Mesothelial cell of epicardium (in vitro differentiated cells): ENCODE measurements at regions not wholly inside any gene's neighbourhood (a gene's known extent, or its start where the extent isn't known, plus 50 kb on each side); places are given as distances from the start of the nearest gene placed in this dataset.
A peak's percentile ranks its signal among the peaks of the same experiment; 100 is the strongest.

ENCODE experiments used
- DNase-seq, 2 experiments: peaks; one replicate each; pipeline ENCODE4 v3.0.0; 2021; ENCODE audit warnings: low spot score in 2 of 2; ENCODE audit not compliant: unreplicated experiment in 2 of 2
- H3K27ac Mint-ChIP-seq: 2 replicates; pipeline ENCODE4 v1.8.0; 2021; ENCODE audit warnings: mixed read lengths
- H3K27me3 Mint-ChIP-seq: 2 replicates; pipeline ENCODE4 v1.8.0; 2021; ENCODE audit warnings: low read depth, mixed read lengths
- H3K36me3 Mint-ChIP-seq: 2 replicates; pipeline ENCODE4 v1.8.0; 2021; ENCODE audit warnings: mixed read lengths
- H3K4me1 Mint-ChIP-seq: 2 replicates; pipeline ENCODE4 v1.8.0; 2021; ENCODE audit warnings: mixed read lengths
- H3K4me3 Mint-ChIP-seq: 2 replicates; pipeline ENCODE4 v1.8.0; 2021; ENCODE audit warnings: mild to moderate bottlenecking, moderate library complexity, mixed read lengths
- H3K9me3 Mint-ChIP-seq: 2 replicates; pipeline ENCODE4 v1.8.0; 2021; ENCODE audit warnings: mixed read lengths
- CTCF ChIP-seq: fragments of 200-600 bp; sonication (generic); IDR thresholded peaks from one replicate; pipeline ENCODE4 v1.5.0; 2021; ENCODE audit warnings: antibody characterized with exemption; ENCODE audit not compliant: unreplicated experiment

- peaks cover 4% of the 10 kb centered on the region for H3K9me3 Mint-ChIP-seq
- no peak for TF ChIP-seq CTCF
- no peaks in the 10 kb centered on the region for H3K27me3 Mint-ChIP-seq
- H3K27ac Mint-ChIP-seq, result no peak overlapping the region
- H3K4me1 Mint-ChIP-seq, result peaks cover 23% of the 10 kb centered on the region
- no peak overlapping the region for H3K4me3 Mint-ChIP-seq
- DNase-seq, result no peak
- H3K36me3 Mint-ChIP-seq, result no peaks in the 10 kb centered on the region
Measured at GRCh38 chr5:117682416-117682815, 1107.8 kb upstream of the SEMA6A start.

GRCh38 chr5:117681431-117682254 lies 1107.0 kb upstream of the SEMA6A start:
- peaks cover 23% of the 10 kb centered on the region for H3K4me1 Mint-ChIP-seq
- no peak for TF ChIP-seq CTCF
- no peak for DNase-seq
- no peak overlapping the region for H3K4me3 Mint-ChIP-seq
- no peaks in the 10 kb centered on the region for H3K36me3 Mint-ChIP-seq
- no peaks in the 10 kb centered on the region for H3K27me3 Mint-ChIP-seq
- peak overlapping the region; percentile 23 for H3K27ac Mint-ChIP-seq
- H3K9me3 Mint-ChIP-seq, result no peaks in the 10 kb centered on the region

- H3K27ac Mint-ChIP-seq, result no peak overlapping the region
- no peak for DNase-seq
- H3K4me1 Mint-ChIP-seq, result peaks cover 23% of the 10 kb centered on the region
- no peak for TF ChIP-seq CTCF
- H3K4me3 Mint-ChIP-seq, result no peak overlapping the region
- H3K36me3 Mint-ChIP-seq, result no peaks in the 10 kb centered on the region
- no peaks in the 10 kb centered on the region for H3K27me3 Mint-ChIP-seq
- H3K9me3 Mint-ChIP-seq, result no peaks in the 10 kb centered on the region
Measured at GRCh38 chr5:117680426-117680825, 1105.8 kb upstream of the SEMA6A start.

GRCh38 chr5:117679046-117679445 lies 1104.4 kb upstream of the SEMA6A start:
- H3K36me3 Mint-ChIP-seq, result no peaks in the 10 kb centered on the region
- H3K9me3 Mint-ChIP-seq, result no peaks in the 10 kb centered on the region
- no peak for DNase-seq
- H3K4me3 Mint-ChIP-seq, result no peak overlapping the region
- peaks cover 23% of the 10 kb centered on the region for H3K4me1 Mint-ChIP-seq
- no peaks in the 10 kb centered on the region for H3K27me3 Mint-ChIP-seq
- TF ChIP-seq CTCF, result no peak
- no peak overlapping the region for H3K27ac Mint-ChIP-seq

GRCh38 chr5:117675646-117676045 lies 1101.0 kb upstream of the SEMA6A start:
- Mint-ChIP-seq H3K27ac (no peak overlapping the region), H3K27me3 (no peaks in the 10 kb centered on the region), H3K36me3 (no peaks in the 10 kb centered on the region), H3K9me3 (no peaks in the 10 kb centered on the region), H3K4me1 (no peaks in the 10 kb centered on the region), H3K4me3 (no peak overlapping the region)
- no peak for DNase-seq
- no peak for TF ChIP-seq CTCF

- H3K4me1 Mint-ChIP-seq, result peaks cover 7% of the 10 kb centered on the region
- no peaks in the 10 kb centered on the region for H3K36me3 Mint-ChIP-seq
- no peaks in the 10 kb centered on the region for H3K9me3 Mint-ChIP-seq
- no peak for TF ChIP-seq CTCF
- DNase-seq, result no peak
- H3K4me3 Mint-ChIP-seq, result no peak overlapping the region
- H3K27ac Mint-ChIP-seq, result no peak overlapping the region
- no peaks in the 10 kb centered on the region for H3K27me3 Mint-ChIP-seq
Measured at GRCh38 chr5:117671551-117671950, 1096.9 kb upstream of the SEMA6A start.
